K562 (cell line): ENCODE measurements at regions not wholly inside any gene's neighbourhood (a gene's known extent, or its start where the extent isn't known, plus 50 kb on each side); places are given as distances from the start of the nearest gene placed in this dataset.

Experiments
- CEBPB ChIP-seq: fragments of 450-650 bp; IDR thresholded peaks from 2 replicates; pipeline ENCODE4 v1.6.1; 2016; ENCODE audit warnings: missing genetic modification characterization, missing compliant biosample characterization
- CEBPZ ChIP-seq: fragments of 150-350 bp; IDR thresholded peaks from 2 replicates; pipeline ENCODE4 v1.6.1; 2014; ENCODE audit warnings: low read depth, mild to moderate bottlenecking, low read length, borderline replicate concordance
- ELK3 ChIP-seq: fragments of 450-650 bp; formaldehyde crosslinking; IDR thresholded peaks from 2 replicates; pipeline ENCODE4 v1.4.0; 2020; ENCODE audit warnings: mild to moderate bottlenecking
- ERF ChIP-seq: fragments of 450-650 bp; formaldehyde crosslinking; IDR thresholded peaks from 2 replicates; pipeline ENCODE4 v1.4.0; 2020; ENCODE audit warnings: mild to moderate bottlenecking, mixed read lengths
- THRAP3 ChIP-seq: fragments of 450-650 bp; IDR thresholded peaks from 2 replicates; pipeline ENCODE4 v1.6.1; 2016; ENCODE audit warnings: mild to moderate bottlenecking, inconsistent platforms, borderline replicate concordance
- ZNF639 ChIP-seq, 2 experiments: fragments of 200-800 bp in 1 of 2; sonication (Bioruptor generic) in 1 of 2; sonication (generic) in 1 of 2; formaldehyde crosslinking in 1 of 2; IDR thresholded peaks in 1 of 2; conservative IDR thresholded peaks in 1 of 2; 2 replicates each; pipeline versions ENCODE4 v1.5.0 to v1.6.1; 2016 to 2020; ENCODE audit warnings: missing compliant biosample characterization in 1 of 2, missing genetic modification characterization in 1 of 2, missing genetic modification reagents in 1 of 2
- TF ChIP-seq, protein P1 (sequence below): sonication (generic); formaldehyde crosslinking; IDR thresholded peaks from 2 replicates; pipeline ENCODE4 v1.8.1; 2023; ENCODE audit warnings: mild to moderate bottlenecking, missing genetic modification reagents

- no peak for TF ChIP-seq CEBPB
- TF ChIP-seq, protein P1, sequence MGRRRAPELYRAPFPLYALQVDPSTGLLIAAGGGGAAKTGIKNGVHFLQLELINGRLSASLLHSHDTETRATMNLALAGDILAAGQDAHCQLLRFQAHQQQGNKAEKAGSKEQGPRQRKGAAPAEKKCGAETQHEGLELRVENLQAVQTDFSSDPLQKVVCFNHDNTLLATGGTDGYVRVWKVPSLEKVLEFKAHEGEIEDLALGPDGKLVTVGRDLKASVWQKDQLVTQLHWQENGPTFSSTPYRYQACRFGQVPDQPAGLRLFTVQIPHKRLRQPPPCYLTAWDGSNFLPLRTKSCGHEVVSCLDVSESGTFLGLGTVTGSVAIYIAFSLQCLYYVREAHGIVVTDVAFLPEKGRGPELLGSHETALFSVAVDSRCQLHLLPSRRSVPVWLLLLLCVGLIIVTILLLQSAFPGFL (CRISPR knock-in tag), result no peak
- TF ChIP-seq ZNF639 (CRISPR knock-in tag; conservative IDR thresholded peaks at IDR 0.05 in 1 of 2, IDR thresholded peaks at IDR 0.05 in 1 of 2), result no peak
- TF ChIP-seq ERF (CRISPR knock-in tag), result no peak
- no peak for TF ChIP-seq THRAP3
- no peak for TF ChIP-seq ELK3 (CRISPR knock-in tag)
- TF ChIP-seq CEBPZ, result no peak
Observed at GRCh38 chr22:48352086-48352911, 1475.4 kb downstream of the BRD1 start.
